HK-2 (cell line): ENCODE measurements at regions not wholly inside any gene's neighbourhood (a gene's known extent, or its start where the extent isn't known, plus 50 kb on each side); places are given as distances from the start of the nearest gene placed in this dataset.

Source experiments
- DNase-seq: peaks from one replicate; pipeline ENCODE4 v3.0.0-alpha.2; 2018; ENCODE audit not compliant: unreplicated experiment

DNA sequence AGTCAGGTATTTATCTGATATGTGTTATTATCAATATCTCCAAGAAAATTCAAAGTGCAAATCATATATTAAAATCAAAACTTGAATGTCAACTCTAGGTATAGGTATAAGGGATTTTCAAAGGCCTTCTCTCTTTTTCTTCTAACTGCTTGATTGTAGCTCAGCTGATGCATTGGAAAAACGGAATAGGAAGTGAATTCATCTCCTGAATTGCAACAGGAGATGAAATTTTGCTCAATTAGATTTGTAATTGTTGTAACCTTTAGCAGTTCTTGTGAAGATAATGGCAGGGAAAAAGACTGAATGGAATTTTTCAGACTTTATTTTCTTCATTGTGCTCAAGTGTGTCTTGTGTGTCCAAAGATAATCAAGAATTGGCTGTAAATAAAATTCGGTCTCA lies 190.2 kb upstream of the KCNJ16 start:
- DNase-seq = no peak

DNA sequence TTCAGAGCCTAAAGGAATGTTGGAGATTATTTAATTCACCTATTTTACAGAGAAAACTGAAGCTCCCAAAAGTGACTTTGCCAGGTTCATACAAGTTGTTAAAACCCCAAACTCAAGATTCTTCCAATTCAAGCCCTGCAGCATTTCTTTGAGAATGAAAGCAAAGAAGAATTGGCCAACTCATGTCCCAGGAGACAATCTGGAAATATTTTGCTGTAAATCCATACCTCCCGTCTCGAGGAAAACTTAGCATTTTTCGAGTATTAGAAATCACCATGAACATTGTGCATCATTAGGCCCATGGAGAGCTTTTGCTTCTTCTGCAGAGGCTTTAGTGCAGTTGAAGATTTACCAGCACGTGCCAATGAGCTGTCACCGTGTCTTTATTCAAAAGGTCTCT lies 176.4 kb upstream of the KCNJ16 start:
- no peak for DNase-seq

DNA sequence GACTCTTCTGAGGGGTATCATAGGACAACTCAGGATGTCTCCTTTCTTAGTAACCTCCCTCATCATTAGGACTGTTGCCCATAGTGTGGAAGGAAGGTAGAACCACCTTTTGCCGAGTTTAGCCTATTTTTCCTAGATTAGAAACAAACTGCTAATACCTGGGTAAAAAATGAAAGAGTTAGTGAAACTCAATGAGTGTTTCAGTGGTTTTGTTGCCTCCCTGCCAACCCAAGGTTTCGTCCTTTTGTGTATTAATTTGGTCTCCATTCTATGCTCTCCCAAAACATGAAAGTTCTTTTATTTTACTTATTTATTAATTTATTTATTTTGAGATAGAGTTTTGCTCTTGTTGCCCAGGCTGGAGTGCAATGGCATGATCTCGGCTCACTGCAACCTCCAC lies 174.9 kb upstream of the KCNJ16 start:
- no peak for DNase-seq

DNA sequence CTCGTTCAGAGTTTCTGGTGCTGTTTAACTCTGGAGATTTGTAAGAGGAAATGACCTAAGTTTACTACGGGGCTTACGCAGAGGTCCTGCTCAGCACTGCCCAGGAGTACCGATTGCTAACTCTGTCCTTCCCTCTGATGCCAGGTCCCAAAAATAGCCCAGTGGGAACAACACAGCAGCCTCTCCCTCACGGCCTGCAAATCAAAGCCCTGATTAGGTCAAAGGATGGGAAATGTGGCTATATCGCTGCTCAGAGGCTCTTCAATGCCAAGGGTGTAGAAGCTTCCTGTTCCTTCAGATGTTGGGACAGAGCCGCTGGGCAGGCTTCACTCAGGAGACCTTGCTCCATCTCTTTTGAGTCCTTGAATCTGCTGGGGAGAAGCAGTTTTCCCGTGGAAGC lies 174.2 kb upstream of the KCNJ16 start:
- DNase-seq = no peak

DNA sequence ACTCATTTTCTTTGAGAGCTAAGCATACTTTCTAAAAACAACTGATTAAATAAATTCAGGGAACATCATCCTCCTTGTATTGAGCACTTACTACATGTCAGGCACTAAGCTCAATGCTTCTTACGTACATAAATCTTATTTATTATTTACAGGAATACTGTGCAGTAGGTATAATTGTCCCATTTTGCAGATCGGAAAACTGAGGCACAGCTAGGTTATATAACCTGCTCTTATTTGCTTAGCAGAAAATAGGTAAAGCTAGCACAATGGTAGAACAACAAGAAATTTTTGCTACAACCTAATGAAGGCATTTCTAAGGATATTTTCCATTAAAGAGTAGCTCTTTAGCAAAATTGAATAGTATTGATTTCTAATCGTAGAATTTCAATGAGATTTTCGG lies 168.7 kb upstream of the KCNJ16 start:
- no peak for DNase-seq

DNA sequence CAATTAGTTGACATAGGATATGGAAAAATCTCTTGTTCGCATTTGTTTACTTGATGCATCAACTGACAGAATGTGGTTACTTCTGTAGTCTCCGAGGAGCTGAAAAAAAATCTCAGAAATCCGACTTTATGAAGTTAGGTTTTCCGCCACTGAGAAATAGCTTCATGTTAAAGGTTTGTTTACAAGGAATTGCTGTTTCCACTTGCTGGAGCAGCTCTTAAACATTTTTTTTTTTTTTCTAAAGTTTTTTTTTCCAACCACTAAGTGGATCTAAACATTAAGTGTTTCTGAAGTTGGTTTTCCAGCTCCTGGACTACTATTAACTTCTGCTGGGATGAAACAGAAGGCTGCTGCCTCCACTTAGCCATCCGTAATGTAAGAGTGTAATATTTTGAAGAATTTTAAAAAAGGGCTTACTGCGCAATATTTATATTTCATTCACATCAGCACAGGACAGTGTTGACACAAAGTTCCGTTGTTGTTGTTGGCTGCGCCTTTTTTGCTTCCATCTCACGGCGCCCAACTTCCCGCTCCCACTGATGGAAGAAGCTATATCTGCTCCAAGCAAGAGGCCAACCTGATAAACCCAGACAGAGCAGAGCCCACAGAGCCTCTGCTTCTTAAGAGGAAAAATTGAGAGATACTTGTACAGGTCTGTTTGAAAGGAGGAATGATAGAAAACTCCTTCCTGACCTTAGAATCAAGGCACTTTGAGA lies 167.7 kb upstream of the KCNJ16 start:
- no peak for DNase-seq

DNA sequence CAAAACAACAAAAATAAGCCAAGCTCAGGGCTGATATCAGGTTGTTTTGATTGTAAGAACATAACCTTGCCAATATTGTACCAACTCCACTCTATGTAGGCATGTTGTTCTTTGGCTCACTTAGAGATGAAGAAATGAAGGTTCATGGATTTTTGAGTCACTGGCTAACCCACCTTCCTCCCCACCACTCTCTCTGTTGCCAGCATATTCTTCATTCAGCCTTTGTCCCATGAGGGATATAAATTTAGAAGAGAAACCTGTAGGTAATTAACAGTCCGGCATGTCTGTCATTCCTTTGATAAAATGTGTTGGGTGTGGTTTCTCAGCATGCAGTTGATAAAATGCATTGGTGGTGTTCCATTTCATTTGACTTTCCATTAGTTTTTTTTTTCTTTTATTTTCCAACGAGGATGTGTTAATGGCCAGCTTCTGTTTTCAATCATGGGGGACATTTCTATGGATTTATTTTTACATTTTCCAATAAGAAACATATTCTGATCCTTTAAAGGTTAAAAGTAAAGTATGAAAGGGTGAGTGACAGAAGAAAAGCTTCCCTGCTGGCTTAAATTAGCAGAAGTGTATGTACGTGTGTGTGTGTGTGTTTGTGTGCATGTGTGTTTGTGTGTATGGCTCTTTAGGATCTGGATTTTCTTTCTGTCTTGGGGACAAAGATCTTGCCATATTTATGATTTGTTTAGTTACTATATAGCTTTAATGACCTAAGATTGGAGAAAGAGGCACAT lies 166.2 kb upstream of the KCNJ16 start:
- no peak for DNase-seq

DNA sequence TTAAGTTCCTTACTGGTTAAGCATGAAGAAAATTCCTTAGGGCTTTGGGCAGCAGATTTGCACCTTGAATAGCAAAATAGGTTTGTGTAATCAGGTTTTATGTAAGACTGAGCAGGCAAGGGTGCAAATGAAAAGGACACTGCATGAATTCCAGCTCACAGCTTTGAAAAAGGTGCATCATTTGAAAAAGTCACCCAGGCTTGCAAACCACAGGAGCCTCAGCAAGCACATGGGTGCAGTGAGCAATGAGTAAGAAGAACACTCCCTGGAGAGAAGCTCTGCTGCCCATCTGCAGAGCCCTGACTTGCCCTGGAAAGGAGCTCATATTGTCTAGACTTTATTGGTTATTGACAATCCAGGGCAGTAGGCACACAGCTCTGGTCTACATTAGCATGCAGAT lies 165.6 kb upstream of the KCNJ16 start:
- DNase-seq = peak; percentile 8

DNA sequence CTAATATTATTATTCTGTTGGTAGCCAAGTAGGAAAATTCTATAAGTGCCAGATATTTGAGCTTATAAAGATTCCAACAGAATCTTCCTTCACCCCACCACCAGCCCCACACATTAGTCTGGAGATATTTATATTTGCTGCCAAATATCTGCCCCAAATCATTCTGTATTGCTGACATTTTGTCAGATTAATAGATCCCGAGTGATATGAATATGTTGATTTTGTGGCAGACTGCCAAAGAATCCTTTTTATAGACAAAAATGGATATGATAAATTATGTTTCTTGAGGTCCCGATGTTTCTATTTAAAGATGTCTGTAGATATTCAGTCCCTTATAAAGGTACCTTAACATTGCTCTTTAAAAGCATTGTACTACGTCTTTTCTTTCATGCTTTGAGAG lies 162.2 kb upstream of the KCNJ16 start:
- DNase-seq = no peak

DNA sequence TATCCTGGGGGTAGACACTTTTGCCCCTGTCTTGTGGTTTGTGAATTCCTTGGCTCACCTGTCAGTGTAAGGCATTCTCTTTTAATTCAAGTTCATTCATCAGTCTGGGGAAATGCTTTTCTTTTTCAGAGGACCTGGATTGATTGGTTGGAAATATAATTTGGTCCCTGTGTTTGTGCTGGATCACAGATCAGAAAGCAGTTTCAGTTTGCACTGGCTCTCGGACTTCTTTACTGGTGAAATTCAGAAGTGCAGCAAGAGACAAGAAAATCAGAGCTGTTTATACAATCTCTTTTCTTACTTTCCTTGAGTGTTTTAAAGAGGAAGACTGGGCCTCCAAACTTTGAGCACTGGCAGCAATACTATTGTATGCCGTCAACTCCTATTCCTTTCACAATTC lies 161.8 kb upstream of the KCNJ16 start:
- DNase-seq = no peak

DNA sequence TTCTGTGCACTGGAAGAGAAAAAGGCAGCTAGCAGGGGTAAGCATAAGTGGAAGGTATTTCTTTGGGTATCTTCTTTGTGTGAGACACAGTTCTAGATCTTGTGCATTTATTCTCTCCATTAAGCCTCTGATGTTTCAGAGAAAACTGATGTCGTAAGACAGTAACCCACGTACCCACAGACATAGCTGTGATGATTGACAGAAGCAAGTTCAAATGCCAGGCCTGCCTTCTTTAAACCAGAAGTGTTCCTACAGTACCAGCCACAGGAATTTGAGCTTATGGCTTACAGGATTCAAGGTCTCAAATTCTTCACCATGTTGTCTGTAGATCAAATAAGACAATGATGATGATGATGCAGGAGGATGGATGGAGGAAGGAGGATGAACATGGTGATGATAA lies 161.4 kb upstream of the KCNJ16 start:
- DNase-seq = no peak

DNA sequence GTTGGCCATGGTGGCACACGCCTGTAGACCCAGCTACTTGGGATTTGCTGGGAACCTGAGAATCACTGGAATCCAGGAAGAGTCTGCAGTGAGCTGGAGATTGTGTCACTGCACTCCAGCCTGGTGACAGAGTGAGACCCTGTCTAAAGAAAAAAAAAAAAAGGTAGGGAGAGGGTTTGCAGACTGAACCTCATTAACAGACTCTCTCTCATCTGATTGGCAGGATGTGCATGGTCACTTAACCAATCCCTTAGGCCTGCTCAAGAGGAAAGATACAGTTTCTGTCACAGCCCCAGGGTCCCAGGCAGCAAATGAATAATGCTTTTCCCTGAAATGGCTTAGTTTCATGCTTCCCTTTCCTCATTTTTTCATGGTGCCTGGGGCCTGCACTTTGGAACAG lies 160.5 kb upstream of the KCNJ16 start:
- no peak for DNase-seq

DNA sequence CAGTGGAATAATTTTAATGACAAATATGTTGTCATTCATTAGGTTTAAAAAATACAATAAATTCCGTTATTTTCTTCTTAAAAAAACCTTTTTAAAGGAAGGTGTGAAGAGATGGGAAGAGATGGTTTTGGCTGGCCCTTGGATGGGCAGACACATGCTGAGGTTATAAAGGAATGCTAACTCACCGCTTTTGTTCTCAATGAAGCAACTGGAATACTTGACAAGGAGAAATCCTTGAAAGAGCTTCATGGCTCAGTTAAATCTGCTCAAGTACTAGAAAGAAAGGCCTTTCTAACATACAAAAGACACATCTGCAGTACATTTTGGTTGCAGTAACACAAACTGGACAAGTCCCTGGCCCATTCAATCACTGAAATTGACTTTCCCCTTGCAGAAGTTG lies 158.3 kb upstream of the KCNJ16 start:
- DNase-seq = no peak

DNA sequence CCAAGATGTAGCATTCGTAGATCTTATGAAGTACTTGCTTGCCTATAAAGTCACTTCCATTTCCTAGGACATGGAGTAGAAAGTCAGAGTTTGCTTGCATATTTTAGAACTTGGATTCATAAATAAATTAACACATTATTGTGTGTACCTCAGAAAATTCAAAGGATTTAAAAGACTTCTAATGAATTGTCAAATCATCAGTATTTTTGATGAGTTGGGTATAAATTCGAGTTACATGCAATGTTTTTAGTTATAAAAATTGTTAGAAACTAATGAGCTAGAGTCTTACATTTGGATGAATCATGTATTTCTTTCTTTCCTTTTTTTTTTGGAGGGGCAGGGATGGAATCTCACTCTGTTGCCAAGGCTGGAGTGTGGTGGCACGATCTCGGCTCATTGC lies 156.9 kb upstream of the KCNJ16 start:
- DNase-seq = no peak

DNA sequence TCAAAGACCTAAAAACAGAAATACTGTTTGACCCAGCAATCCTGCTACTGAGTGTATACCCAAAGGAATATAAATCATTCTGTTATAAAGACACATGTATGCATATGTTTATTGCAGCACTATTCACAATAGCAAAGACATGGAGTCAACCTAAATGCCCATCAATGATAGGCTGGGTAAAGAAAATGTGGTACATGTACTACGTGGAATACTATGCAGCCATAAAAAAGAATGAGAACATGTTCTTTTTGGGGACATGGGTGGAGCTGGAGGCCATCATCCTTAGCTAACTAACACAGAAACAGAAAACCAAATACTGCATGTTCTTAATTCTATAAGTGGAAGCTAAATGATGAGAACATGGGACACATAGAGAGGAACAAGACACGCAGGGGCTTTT lies 155.2 kb upstream of the KCNJ16 start:
- DNase-seq = no peak

DNA sequence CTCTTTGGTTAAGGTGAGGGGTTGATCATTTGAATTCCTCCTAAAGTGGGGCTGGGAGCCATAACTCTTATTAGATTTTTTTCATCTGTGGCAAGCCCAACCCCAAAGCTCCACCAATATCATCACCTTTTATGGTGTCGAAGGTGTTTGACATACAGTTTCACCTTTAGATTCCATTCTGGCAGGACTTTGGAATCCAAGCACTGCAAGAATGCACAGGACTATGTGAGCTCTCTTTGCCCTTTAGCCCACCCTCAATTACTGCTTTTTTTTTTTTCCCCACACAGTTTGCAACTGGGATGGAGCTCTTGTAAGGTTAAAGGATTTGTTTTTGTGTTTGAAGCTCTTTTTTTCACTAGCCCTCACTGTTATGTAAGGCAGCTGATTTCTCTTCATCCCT lies 154.0 kb upstream of the KCNJ16 start:
- DNase-seq = no peak

DNA sequence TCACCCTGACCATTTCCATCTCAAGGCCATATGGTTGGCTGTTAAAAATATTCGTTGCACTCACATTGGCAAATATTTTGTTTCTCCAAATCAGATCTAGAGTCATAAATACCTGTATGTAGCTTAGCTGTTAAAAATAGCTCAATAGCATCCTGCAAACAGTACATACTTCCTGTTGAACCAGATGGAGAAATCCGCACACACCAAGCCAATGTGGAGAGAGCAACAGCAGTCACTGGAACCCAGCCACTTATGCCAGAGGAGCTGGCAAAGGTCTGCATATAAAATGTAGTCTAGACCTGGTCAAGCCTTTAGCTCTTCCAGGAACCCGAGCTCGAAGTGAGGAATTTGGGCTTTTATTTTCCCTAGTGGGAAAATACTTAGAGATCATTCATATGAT lies 146.4 kb upstream of the KCNJ16 start:
- DNase-seq = no peak

DNA sequence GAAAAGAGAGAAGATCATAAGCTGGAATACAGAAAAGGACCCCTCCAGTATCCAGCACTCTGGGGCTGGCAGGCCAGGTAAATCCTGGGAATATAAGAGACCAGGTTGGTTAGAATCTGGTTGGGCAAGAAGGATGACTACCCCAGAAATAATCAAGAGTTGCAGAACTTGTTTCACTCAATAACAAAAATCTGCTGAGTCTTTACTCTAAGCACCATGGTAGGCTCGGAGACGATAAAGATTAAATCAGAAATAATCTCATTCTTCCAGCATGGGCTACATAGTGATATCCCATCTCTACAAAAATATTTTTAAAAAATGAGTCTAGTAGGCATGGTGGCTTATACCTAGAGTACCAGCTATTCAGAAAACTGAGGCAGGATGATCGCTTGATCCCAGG lies 138.0 kb upstream of the KCNJ16 start:
- no peak for DNase-seq

DNA sequence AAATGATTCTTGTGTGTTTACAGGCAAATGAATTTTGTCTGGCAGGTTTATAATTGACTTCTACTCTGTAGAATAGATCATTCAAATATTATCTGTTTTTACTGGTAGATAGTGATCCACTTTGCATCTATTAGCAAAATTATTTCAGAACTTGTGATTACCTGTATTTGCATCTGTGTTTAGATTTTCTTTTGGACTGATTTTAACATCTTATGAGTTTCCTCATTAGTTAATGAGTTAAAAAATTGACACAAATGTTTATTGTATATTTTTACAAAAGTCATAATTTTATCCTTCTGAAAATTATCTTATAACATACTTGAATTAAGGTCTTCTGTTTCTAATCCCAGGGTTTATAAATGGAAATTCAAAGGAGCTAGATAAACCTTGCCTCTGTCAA lies 132.0 kb upstream of the KCNJ16 start:
- no peak for DNase-seq

DNA sequence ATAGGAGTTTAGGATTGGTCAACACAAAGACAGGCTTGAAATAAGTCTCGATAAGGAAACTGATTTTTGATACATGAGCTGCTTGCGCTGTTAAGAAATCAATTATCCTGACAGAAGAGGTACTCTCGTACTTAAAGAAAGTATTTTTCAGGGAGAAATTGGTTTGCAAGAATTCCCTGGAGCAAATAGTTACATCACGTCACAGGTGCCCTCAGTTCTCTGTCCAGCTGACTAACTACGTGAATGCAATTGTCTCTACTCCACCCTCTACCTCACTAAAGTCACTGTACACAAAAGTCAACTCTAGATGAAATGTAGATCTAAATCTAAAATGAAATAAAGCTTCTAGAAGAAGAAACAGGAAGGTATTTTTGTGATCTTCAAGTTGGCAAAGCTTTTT lies 130.6 kb upstream of the KCNJ16 start:
- DNase-seq = no peak

DNA sequence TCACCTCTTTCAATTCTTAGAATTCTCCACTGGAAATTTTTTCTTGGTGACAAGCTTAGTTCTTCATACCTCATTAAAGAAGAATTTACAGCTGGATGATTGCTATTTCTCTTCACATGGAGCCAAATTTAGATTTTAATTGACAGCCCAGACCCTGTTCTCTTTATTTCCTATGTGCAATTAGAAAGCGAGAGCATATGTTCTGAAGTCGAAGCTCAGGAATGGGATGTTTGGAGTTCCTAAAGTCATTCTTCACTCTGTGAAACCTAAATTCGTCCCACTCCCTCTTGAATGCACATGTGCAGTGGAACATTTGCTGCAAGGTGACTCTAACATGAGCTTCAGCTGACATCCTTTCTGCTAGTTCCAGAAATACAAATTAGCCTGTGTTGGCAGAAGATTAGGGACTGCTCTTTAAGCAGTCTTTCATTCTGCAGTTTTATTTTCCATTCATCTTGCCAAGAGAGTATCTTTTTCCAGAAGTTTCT lies 129.3 kb upstream of the KCNJ16 start:
- no peak for DNase-seq

DNA sequence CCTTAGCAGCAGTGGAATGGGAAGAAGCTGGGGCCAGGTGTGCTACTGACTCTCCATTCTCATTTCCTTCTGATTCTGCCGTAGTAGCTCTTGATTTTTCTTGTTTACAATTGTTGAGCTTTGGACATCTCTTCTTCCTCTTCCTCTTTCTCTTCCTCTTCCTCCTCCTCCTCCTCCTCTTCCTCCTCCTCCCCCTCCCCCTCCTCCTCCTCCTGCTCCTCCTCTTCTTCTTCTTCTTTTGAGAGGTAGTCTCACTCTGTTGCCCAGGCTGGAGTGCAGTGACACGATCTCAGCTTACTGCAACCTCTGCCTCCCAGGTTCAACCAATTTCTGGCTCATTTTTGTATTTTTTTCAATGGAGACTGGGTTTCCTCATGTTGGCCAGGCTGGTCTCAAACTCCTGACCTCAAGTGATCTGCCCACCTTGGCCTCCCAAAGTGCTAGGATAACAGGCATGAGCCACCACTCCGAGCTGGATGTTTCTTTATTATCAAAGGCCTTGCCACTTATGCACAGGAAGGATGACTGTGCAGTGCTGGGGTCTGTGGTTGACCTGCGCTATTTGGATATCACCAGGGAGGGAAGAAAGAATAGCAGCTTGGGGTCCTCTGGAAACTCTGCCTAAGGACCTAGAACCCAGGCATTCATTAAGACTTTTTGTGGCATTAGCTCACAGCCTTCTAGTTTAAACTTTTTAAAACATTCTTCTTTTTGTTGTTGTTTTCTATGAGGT lies 127.8 kb upstream of the KCNJ16 start:
- no peak for DNase-seq

DNA sequence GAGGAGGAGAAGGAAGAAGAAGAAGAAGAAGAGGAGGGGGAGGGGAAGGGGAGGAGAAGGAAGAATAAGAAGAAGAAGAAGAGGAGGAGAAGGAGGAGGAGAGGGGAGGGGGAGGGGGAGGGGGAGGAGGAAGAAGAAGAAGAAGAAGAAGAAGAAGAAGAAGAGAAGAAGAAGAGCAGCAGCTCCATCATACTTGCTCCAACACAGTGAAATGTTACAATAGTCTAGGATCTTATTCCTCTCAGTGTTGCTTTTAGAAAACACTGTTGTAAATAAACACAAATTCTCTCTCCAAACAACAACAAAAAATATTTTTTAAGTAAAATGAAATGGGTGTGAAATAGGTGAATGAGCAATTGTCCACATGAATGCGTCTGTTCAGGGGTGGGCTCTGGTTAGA lies 126.6 kb upstream of the KCNJ16 start:
- no peak for DNase-seq
